ENCODE measurements at regions not wholly inside any gene's neighbourhood (a gene's known extent, or its start where the extent isn't known, plus 50 kb on each side); places are given as distances from the start of the nearest gene placed in this dataset.

DNA sequence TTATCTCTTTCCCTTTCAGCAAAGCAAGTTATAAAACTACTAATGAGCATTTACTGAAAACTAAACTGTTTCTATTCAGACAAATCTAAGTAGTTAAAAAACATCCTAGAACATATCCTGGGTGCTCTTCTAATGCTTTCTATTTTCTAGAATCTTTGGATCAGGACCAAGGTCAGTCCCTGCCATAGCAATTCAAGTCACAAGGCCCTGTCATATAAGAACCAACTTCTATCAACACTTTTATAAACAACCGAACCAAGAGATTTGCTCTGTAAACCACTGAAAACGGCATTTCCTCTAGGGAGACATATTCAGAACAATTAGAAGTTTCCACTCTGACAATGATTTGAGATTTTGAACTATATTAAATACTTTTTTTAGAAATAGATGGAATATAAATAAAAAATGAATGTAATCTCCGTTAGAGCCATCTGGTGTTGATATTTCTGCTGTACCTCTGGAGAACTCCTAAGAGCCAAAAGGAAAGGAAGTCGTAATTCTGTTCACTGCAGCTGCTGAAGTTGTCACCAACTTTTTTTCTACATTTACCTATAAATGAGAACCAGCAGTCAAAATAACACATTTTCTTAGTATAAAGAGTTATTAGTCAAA is 51.4 kb upstream of the LGSN start:
- no peak overlapping the region for H3K4me3 Mint-ChIP-seq (ENCODE audit: low read depth, unreplicated experiment)
- H3K9me3 Mint-ChIP-seq (ENCODE audit: low read depth, unreplicated experiment): peaks cover 4% of the 10 kb centered on the region
- no peaks in the 10 kb centered on the region for H3K36me3 Mint-ChIP-seq (ENCODE audit: insufficient read depth, unreplicated experiment)
- H3K27me3 Mint-ChIP-seq (ENCODE audit: unreplicated experiment): no peaks in the 10 kb centered on the region
- TF ChIP-seq, protein P1, sequence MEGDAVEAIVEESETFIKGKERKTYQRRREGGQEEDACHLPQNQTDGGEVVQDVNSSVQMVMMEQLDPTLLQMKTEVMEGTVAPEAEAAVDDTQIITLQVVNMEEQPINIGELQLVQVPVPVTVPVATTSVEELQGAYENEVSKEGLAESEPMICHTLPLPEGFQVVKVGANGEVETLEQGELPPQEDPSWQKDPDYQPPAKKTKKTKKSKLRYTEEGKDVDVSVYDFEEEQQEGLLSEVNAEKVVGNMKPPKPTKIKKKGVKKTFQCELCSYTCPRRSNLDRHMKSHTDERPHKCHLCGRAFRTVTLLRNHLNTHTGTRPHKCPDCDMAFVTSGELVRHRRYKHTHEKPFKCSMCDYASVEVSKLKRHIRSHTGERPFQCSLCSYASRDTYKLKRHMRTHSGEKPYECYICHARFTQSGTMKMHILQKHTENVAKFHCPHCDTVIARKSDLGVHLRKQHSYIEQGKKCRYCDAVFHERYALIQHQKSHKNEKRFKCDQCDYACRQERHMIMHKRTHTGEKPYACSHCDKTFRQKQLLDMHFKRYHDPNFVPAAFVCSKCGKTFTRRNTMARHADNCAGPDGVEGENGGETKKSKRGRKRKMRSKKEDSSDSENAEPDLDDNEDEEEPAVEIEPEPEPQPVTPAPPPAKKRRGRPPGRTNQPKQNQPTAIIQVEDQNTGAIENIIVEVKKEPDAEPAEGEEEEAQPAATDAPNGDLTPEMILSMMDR (IDR thresholded peaks at IDR 0.05; ENCODE audit: unreplicated experiment): no peak
- DNase-seq: no peak
- H3K4me1 Mint-ChIP-seq (ENCODE audit: low read depth, unreplicated experiment): no peaks in the 10 kb centered on the region
- H3K27ac Mint-ChIP-seq (ENCODE audit: unreplicated experiment): no peak overlapping the region
- CTCF ChIA-PET: no interaction called here
- BruUV-seq (replicated peaks): no TSS peak
- intact Hi-C loops (cut with micrococcal nuclease; ENCODE audit: unreplicated experiment): no loop called here

DNA sequence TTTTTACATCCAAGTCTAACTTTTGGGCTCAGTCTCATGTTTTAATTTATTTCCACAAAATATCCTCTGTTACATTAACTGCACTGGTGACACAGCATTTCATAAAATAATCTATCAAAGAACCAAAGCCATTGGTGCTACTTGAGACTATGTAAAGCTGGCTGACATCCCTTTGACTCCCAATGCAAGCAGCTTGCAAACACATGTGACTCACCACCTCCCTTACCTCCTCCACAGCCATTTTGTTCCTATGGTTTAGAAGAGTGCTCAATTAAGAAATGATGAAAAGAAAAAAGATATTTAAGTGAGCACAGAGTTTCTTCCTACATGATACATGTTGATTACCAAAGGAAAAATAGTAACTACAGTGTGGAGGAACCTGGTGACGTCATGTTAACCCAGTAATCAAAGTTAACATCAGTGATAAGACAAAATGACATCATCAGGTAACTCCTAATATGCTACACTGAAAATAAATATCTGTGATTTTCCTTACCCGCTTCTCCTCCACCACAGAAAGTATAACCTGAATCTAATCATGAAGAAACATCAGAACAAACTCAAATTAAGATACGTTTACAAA is 53.3 kb upstream of the LGSN start:
- H3K36me3 Mint-ChIP-seq (ENCODE audit: insufficient read depth, unreplicated experiment): no peaks in the 10 kb centered on the region
- TF ChIP-seq, protein P1 (IDR thresholded peaks at IDR 0.05; ENCODE audit: unreplicated experiment): no peak
- DNase-seq: no peak
- CTCF ChIA-PET: no interaction called here
- intact Hi-C loops (cut with micrococcal nuclease; ENCODE audit: unreplicated experiment): no loop called here
- H3K4me1 Mint-ChIP-seq (ENCODE audit: low read depth, unreplicated experiment): no peaks in the 10 kb centered on the region
- no peaks in the 10 kb centered on the region for H3K27me3 Mint-ChIP-seq (ENCODE audit: unreplicated experiment)
- no peak overlapping the region for H3K4me3 Mint-ChIP-seq (ENCODE audit: low read depth, unreplicated experiment)
- H3K27ac Mint-ChIP-seq (ENCODE audit: unreplicated experiment): no peak overlapping the region
- H3K9me3 Mint-ChIP-seq (ENCODE audit: low read depth, unreplicated experiment): peaks cover 4% of the 10 kb centered on the region
- no TSS peak for BruUV-seq (replicated peaks)

DNA sequence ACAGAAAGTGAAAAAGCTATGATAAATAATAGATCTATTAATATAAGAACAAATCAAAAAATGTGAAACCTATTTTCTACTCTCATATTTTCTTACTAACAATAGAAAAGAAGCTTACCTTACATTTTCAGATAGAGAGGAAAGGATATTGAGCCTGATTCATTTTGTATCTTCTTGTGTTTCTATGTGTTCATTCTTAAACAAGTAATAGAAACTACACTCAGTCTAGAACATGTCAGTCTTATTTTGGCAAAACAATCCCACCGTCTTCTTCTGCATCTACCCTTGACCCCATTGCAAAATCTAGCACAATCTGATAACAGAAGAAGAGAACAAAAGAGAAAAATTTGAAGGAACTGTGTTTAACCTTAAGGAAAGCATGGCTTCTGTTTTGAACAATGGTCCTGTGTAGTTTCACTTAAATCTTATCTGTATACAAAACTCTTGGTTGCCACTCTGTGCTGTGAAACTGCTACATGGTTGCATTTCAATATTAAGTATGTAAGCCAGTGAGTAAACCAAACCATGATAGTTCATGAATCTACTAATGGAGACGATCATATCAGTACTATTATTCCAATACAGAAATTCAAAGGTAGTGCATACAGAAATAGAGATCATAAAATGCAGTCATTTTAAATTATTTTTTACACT is 69.5 kb upstream of the LGSN start:
- DNase-seq: no peak
- Mint-ChIP-seq H3K4me1 (ENCODE audit: low read depth, unreplicated experiment) (peaks cover 5% of the 10 kb centered on the region), H3K9me3 (ENCODE audit: low read depth, unreplicated experiment) (peaks cover 4% of the 10 kb centered on the region), H3K27me3 (ENCODE audit: unreplicated experiment) (no peaks in the 10 kb centered on the region), H3K36me3 (ENCODE audit: insufficient read depth, unreplicated experiment) (no peaks in the 10 kb centered on the region), H3K27ac (ENCODE audit: unreplicated experiment) (no peak overlapping the region), H3K4me3 (ENCODE audit: low read depth, unreplicated experiment) (no peak overlapping the region)
- no TSS peak for BruUV-seq (replicated peaks)
- TF ChIP-seq, protein P1 (IDR thresholded peaks at IDR 0.05; ENCODE audit: unreplicated experiment): no peak
- CTCF ChIA-PET: no interaction called here
- intact Hi-C loops (cut with micrococcal nuclease; ENCODE audit: unreplicated experiment): no loop called here

DNA sequence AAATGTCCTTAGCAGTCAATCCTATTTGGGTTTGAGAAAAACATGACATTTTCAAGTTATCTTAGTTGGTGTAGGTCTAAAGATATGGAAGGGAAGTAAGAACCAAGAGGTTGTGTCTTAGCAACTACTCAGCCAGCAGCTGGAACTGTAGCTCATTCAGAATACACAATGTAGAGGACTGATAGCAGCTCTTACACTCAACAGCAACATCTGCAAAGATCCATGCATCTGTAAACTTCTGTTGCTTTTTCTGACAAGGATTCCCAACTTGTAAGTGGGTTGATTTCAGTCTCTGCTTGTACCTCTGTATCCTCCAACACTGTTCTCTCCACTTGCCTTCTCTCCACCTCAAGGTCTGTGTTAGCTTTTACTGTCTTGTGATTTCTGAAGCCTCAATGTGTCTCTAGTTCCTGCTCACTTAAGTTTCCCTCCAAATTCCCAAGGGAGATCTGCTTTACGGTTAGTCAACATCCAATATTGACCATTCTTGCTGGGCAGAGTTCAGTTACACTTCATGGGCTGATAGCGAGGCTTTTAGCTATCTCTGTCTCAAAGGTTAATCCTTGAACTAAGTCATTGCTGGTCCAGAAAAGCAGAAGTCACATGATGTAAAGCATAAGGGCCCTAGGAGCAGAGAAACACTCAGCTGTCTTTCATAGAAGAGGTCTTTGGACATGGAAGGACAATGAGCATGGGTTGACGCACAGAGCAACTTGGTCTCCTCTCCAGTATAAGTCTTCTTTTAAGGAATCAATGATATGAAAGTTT is 71.6 kb upstream of the LGSN start:
- intact Hi-C loops (cut with micrococcal nuclease; ENCODE audit: unreplicated experiment): no loop called here
- Mint-ChIP-seq H3K27me3 (ENCODE audit: unreplicated experiment) (no peaks in the 10 kb centered on the region), H3K4me3 (ENCODE audit: low read depth, unreplicated experiment) (no peak overlapping the region), H3K9me3 (ENCODE audit: low read depth, unreplicated experiment) (peaks cover 4% of the 10 kb centered on the region), H3K27ac (ENCODE audit: unreplicated experiment) (no peak overlapping the region), H3K4me1 (ENCODE audit: low read depth, unreplicated experiment) (peaks cover 4% of the 10 kb centered on the region), H3K36me3 (ENCODE audit: insufficient read depth, unreplicated experiment) (no peaks in the 10 kb centered on the region)
- CTCF ChIA-PET: no interaction called here
- BruUV-seq (replicated peaks): no TSS peak
- TF ChIP-seq, protein P1 (IDR thresholded peaks at IDR 0.05; ENCODE audit: unreplicated experiment): no peak
- no peak for DNase-seq

All from Calu3 (cell line).